Osteoblast (primary cell): ENCODE measurements at regions not wholly inside any gene's neighbourhood (a gene's known extent, or its start where the extent isn't known, plus 50 kb on each side); places are given as distances from the start of the nearest gene placed in this dataset.

Experiments used
- DNase-seq: peaks from one replicate; pipeline ENCODE4 v3.0.0; 2011; ENCODE audit warnings: low spot score, mixed read lengths; ENCODE audit not compliant: insufficient read length; ENCODE audit errors: missing footprints
- H2AFZ ChIP-seq: 2 replicates; pipeline ENCODE4 v1.6.0; 2011; ENCODE audit warnings: mild to moderate bottlenecking, low read length
- H3K27ac ChIP-seq: 2 replicates; pipeline ENCODE4 v1.5.1; 2011; ENCODE audit warnings: mild to moderate bottlenecking, low read depth, low read length, moderate library complexity
- H3K27me3 ChIP-seq: 2 replicates; pipeline ENCODE4 v1.6.0; 2012; ENCODE audit warnings: mild to moderate bottlenecking, control low read depth, inconsistent platforms, low read length, moderate library complexity; ENCODE audit not compliant: insufficient read depth
- H3K36me3 ChIP-seq: 2 replicates; pipeline ENCODE4 v1.5.1; 2011; ENCODE audit warnings: mild to moderate bottlenecking, low read length, control low read depth, moderate library complexity; ENCODE audit not compliant: insufficient read depth
- H3K4me1 ChIP-seq: 2 replicates; pipeline ENCODE4 v1.5.1; 2011; ENCODE audit warnings: mild to moderate bottlenecking, low read length, control low read depth, moderate library complexity; ENCODE audit not compliant: insufficient read depth
- H3K4me2 ChIP-seq: 2 replicates; pipeline ENCODE4 v1.6.0; 2011; ENCODE audit warnings: mild to moderate bottlenecking, low read length; ENCODE audit not compliant: insufficient read depth
- H3K4me3 ChIP-seq: fragments of 200-600 bp; sonication (generic); 3 replicates; pipeline ENCODE4 v1.5.1; 2012; ENCODE audit warnings: mild to moderate bottlenecking, low read length, inconsistent platforms; ENCODE audit not compliant: insufficient read depth
- H3K79me2 ChIP-seq: 2 replicates; pipeline ENCODE4 v1.6.0; 2012; ENCODE audit warnings: mild to moderate bottlenecking, low read length, control low read depth, inconsistent platforms; ENCODE audit not compliant: insufficient read depth
- H3K9me3 ChIP-seq: 2 replicates; pipeline ENCODE4 v1.5.1; 2011; ENCODE audit warnings: low read depth, low read length, control low read depth
- H4K20me1 ChIP-seq: 2 replicates; pipeline ENCODE4 v1.6.0; 2012; ENCODE audit warnings: mild to moderate bottlenecking, low read length, control low read depth; ENCODE audit not compliant: insufficient read depth
- CTCF ChIP-seq: IDR thresholded peaks from 2 replicates; pipeline ENCODE4 v1.5.1; 2011; ENCODE audit warnings: mild to moderate bottlenecking, low read depth, low read length, moderate library complexity; ENCODE audit errors: extremely low read depth

- H3K4me3 ChIP-seq: no peak overlapping the region
- H3K4me1 ChIP-seq: no peaks in the 10 kb centered on the region
- no peak for DNase-seq
- no peak overlapping the region for H3K27ac ChIP-seq
- no peak overlapping the region for H3K4me2 ChIP-seq
- no peaks in the 10 kb centered on the region for H4K20me1 ChIP-seq
- H3K79me2 ChIP-seq: no peaks in the 10 kb centered on the region
- no peak for TF ChIP-seq CTCF
- H3K9me3 ChIP-seq: no peaks in the 10 kb centered on the region
- H3K36me3 ChIP-seq: no peaks in the 10 kb centered on the region
- no peak overlapping the region for H2AFZ ChIP-seq
- no peaks in the 10 kb centered on the region for H3K27me3 ChIP-seq
These were observed 109.6 kb upstream of the APP start for GRCh38 chr21:26280148-26280547.

GRCh38 chr21:26275801-26276200 lies 105.2 kb upstream of the APP start:
- Histone ChIP-seq H3K4me2 (no peak overlapping the region), H3K4me1 (no peaks in the 10 kb centered on the region), H3K36me3 (no peaks in the 10 kb centered on the region), H4K20me1 (no peaks in the 10 kb centered on the region), H3K79me2 (no peaks in the 10 kb centered on the region), H3K27me3 (no peaks in the 10 kb centered on the region), H3K4me3 (no peak overlapping the region), H2AFZ (no peak overlapping the region), H3K27ac (no peak overlapping the region), H3K9me3 (peaks cover 4% of the 10 kb centered on the region)
- no peak for TF ChIP-seq CTCF
- DNase-seq: no peak

- H4K20me1 ChIP-seq: no peaks in the 10 kb centered on the region
- no peak overlapping the region for H3K27ac ChIP-seq
- H3K36me3 ChIP-seq: no peaks in the 10 kb centered on the region
- H2AFZ ChIP-seq: no peak overlapping the region
- H3K4me1 ChIP-seq: no peaks in the 10 kb centered on the region
- H3K4me2 ChIP-seq: no peak overlapping the region
- H3K27me3 ChIP-seq: no peaks in the 10 kb centered on the region
- H3K4me3 ChIP-seq: no peak overlapping the region
- TF ChIP-seq CTCF: no peak
- no peak for DNase-seq
- peaks cover 4% of the 10 kb centered on the region for H3K9me3 ChIP-seq
- no peaks in the 10 kb centered on the region for H3K79me2 ChIP-seq
These were observed 103.2 kb upstream of the APP start for GRCh38 chr21:26273686-26274313.

GRCh38 chr21:26267389-26267788 lies 96.8 kb upstream of the APP start:
- Histone ChIP-seq H3K4me3 (no peak overlapping the region), H3K4me2 (no peak overlapping the region), H3K36me3 (no peaks in the 10 kb centered on the region), H3K27me3 (no peaks in the 10 kb centered on the region), H3K9me3 (no peaks in the 10 kb centered on the region), H3K27ac (no peak overlapping the region), H4K20me1 (no peaks in the 10 kb centered on the region), H2AFZ (no peak overlapping the region), H3K79me2 (no peaks in the 10 kb centered on the region), H3K4me1 (no peaks in the 10 kb centered on the region)
- no peak for TF ChIP-seq CTCF
- no peak for DNase-seq
